HG03064 (cell line): ENCODE measurements at regions not wholly inside any gene's neighbourhood (a gene's known extent, or its start where the extent isn't known, plus 50 kb on each side); places are given as distances from the start of the nearest gene placed in this dataset.

Experiments used
- ATAC-seq: cut with Tn5 transposase; IDR thresholded peaks from one replicate; pipeline ENCODE4 v1.9.1; 2021; ENCODE audit warnings: low read depth; ENCODE audit not compliant: unreplicated experiment

GRCh38 chr20:40591536-40591935 is 97.5 kb downstream of the MAFB start:
- ATAC-seq, result no peak

DNA sequence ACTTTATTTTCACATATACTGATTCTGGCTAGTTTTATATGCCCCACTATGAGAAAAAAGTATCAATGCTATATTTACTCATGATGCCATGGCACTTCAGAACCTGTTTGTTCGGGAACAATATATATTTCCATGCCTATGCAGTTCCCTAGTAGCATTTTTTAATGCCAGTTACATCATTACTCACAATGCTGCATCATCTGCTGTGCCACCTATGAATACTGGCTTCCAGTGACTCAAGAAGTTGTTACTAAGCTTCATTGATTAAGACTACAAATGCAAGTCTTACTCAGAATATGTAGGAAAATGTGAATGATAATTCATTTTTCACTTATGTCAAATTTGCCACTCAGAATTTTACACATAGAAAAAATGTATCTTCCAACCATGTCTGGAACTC is 97.9 kb downstream of the MAFB start:
- no peak for ATAC-seq

- no peak for ATAC-seq
These were observed 99.5 kb downstream of the MAFB start for GRCh38 chr20:40589581-40589980.

- ATAC-seq, result no peak
These were observed 100.1 kb downstream of the MAFB start for GRCh38 chr20:40588891-40589290.

- ATAC-seq, result no peak
These were observed 102.0 kb downstream of the MAFB start for GRCh38 chr20:40587038-40587437.

DNA sequence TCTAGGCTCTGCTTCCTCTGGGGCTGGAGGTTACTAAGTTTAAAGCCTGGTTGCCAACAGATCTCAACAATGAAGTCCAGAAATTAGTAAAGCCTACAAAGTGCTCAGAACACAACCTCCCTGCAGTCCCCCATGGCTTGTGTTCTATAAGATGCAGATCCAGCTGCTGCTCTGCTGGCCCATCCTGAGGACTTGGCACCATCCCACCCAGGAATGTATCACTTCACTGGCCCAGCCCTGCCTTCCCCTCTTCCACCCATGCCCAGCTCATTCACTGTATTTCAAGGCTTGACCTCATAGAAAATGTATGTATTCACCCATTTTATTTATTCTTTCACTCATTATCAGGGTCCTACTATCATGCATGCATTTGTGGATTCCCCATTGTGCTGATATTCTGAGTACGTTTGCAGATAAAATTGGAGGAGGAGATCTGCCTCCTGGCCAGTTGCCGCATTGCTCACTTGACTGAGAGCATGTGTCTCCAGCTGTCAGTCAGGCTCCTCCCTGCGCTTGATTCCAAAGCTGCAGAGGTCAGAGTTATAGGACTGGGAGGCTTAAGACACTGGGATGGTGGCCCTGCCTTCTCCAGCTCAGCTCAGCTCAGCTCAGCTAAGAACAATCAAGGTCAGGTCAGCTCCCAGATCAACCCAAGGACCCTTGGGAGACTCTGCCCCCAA is 104.8 kb downstream of the MAFB start:
- ATAC-seq, result no peak

DNA sequence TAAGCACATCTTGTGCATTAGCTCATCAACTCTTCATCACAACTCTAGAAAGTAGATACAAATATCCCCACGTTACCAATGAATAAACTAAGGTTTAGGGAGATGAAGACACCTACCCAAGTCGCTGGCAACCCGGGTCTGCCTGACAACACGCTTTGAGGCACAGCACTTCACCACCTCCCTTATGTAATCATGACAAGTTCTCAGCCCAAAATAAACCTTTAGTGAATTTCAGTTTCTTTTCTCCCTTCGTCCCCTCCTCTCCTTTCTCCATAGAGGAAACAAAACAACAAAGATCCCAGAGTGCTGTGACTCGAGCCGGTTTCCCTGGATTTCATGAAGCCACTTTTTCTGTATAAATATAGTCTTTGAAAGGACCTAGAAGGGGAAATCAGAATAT is 105.4 kb downstream of the MAFB start:
- no peak for ATAC-seq

GRCh38 chr20:40583205-40583604 is 105.8 kb downstream of the MAFB start:
- ATAC-seq, result no peak

DNA sequence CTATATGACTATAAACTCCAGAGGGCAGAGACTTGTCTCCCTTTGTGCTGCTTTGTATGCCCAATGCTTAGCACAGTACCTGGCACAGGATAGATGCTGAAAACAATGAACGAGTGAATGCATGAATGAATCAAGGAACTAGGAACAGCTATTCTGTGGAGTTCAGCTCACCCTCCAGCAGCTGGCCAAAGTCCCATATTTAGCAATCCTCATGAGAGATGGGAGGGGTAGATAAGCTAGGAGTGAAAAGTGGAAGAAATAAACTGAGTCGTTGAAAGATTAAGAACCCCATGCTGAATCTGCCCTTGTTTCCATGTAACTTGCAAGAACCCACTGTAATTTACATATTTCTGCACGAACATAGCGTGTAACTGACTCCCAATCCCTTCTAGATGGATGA is 106.5 kb downstream of the MAFB start:
- ATAC-seq, result no peak

DNA sequence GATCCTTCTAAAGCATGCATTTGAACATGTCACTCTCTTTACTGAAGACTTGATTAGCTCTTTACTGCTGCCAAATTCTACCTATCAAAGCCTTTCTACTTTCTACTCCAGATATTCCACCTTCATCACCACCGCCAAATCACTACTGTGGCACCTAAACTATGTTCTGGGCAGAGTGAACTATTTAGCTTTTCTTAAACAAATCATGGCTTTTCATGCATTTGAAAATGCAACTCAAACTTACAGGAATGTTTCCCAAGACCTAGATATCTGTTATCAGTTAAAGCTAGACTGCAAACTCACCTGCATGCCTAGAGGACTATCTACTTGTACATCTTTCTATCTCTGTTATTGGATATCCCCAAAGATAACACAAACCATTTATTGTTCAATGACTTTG is 109.3 kb downstream of the MAFB start:
- ATAC-seq, result no peak

DNA sequence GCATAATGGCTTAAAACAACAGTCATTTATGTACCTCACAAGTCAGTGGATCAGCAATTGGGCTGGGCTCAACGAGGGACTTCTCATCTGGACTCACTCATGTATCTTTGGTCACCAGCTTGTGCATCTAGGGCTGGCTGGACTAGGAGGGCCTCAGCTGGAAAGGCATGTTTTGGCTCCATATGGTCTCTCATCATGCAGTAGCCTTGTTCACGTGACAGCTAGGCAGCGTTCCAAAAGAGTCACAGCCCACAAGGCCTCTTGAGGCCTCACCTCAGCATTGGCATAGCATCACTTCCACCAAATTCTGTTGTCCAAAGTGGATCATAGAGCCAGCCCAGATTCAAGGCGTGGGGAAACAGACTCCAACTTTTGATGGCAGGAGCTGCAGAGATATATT is 110.1 kb downstream of the MAFB start:
- ATAC-seq, result no peak

GRCh38 chr20:40575851-40576250 is 113.2 kb downstream of the MAFB start:
- no peak for ATAC-seq

DNA sequence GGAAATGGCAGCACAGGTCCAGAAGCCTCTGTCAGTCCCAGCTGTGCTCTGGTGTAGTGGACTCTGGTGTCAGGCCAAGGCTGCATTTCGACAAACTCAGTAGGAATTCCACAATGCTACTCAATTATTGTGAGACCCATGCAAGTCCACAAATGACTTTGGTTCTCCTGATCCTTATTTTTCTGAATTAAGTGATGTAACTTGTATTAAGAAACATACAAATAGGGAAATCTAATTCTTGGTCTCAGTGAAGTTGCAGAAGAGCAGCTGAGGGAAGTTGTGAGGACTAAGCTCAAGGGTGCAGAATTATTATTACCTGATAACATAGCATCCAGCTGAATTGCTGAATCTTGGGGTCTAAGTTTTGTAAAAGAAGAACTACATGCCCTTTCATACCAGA is 116.8 kb downstream of the MAFB start:
- no peak for ATAC-seq

DNA sequence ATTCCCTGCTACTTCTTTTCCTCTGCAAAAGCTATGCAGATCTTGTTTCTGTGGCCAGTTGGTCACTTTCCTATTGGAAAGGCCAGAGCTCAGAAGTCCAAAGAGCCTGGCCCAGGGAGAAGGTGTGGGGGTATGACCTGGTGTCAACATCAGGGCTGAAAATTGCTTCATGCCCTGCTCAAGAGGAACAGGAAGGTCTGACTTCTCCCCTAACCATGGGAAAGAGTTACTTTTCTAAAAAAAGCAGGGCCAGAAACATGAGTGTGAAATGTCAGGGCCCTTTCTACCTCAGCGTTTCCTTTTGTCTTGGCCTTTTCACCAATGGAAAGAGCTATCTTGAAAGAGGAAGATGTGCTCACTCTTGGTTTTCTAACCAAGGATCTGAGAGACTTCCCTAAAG is 117.4 kb downstream of the MAFB start:
- ATAC-seq, result no peak

DNA sequence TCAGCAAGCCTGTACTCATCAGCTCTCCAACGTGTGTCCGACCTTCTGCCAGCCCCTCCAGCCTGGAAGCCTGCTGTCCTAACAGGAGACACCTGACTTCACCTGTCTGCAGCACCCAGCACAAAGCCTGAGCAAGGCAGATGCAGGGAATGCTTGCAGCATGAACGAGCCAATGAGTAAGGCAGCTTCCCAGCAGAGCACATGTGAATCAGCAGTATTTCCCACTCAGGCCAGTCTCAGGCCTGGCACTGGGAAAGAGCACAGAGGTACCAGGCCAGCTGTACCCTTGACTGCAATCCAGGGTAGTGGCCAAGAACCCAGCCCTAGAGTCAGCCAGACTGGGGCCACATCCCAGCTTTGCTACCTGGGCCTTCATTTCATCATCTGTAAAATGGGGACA is 120.8 kb downstream of the MAFB start:
- no peak for ATAC-seq

DNA sequence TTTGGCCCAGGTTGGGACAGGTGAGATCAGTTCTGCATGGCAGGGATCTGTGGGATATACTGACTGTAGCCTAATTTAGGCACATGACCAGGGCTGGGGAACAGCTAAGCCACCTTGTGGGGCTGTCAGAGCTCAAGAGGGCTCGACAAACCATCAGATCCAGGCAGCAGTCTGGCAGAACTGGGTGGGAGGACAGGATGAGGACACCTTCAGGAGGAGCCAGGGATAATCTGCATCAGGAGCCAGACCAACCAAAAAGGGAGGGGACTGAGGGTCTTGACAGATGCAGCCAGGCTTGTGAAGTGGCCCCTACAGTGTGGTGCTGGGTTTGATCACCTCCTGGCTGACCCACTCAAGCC is 123.4 kb downstream of the MAFB start:
- no peak for ATAC-seq

- no peak for ATAC-seq
These were observed 123.9 kb downstream of the MAFB start for GRCh38 chr20:40565001-40565681.

DNA sequence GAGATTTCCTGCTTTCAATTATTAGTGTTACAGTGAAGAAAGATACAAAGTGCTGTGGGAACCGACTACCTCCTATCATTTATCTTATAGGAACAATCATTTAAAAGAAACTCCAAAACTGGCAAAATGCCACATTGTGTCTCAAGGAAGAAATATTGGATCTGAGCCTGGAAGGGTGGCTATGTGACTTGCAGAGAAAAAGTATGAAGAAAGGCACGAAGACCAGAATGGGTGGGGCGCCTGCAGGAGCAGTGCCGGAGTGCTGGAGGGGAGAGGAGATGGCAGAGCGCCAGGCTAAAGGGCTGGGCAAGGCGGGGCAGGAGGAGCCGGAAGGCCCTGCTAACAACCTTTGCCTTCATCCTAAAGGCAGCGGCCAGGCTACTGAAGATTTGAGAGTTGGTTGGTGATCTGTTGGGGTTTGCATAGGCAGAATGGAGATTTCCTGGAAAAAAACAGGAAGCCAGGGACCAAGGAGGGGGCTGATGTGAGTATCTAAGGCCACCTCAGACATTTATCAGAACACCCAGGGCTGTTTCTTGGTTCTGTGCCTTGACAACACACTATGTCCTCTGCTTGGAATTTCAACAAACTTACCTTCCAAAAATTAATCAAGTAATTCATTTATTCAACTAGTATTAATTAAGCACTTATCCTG is 125.6 kb downstream of the MAFB start:
- ATAC-seq, result no peak

GRCh38 chr20:40562031-40562430 is 127.0 kb downstream of the MAFB start:
- no peak for ATAC-seq

- no peak for ATAC-seq
These were observed 127.8 kb downstream of the MAFB start for GRCh38 chr20:40561187-40561586.

DNA sequence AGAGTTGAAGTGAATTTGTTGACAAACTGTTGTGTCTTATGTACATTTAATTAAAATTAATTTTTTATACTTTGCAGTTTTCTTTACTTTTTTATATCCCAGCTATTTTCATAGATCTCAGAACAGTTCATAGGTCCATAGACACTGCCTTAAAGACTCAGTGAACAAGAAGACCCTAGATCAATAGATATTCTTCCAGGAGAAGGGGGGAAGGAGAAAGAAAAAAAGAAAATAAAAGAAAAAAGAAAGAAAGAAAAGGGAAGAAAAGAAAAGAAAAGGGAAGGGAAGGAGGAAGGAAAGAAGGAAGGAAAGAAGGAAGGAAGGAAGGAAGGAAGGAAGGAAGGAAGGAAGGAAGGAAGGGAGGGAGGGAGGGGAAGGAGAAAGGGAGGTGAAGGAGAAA is 130.8 kb downstream of the MAFB start:
- ATAC-seq, result no peak

GRCh38 chr20:40551125-40551530 is 137.9 kb downstream of the MAFB start:
- no peak for ATAC-seq
